Islet precursor cell (in vitro differentiated cells): ENCODE measurements at regions not wholly inside any gene's neighbourhood (a gene's known extent, or its start where the extent isn't known, plus 50 kb on each side); places are given as distances from the start of the nearest gene placed in this dataset.
"Not testable (repeated sequence)": the region's sequence is repeated elsewhere in the genome, so short reads cannot be mapped to it uniquely, and the experiment has no call there.

Experiments used
- DNase-seq: peaks from one replicate; pipeline ENCODE4 v3.0.0-alpha.2; 2018

DNA sequence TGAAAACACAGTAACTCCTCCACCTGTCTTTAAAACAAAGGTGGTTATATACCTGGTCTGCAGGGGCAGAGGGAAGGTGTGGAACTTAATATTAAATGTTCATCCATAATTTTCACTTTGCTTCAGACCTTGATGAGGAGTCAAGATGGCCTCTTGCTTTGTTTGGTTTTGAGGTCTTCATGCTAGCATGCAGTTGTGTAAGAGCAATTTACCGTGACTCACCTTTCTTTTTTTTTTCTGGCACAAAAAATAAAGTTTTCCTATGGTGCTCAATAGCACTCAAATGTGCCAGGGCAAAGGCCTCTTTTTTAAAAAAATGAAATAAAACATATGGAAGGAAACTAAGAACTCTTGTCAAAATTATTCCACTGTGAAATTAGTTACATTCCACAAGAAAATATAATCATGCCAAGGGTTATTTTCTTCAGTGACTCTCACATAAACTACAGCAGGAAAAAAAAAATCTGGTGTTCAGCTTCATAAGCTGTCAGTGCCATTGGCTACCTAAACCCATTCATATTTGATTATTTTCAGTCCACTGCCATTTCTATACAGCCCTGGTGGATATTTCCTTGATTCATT, 128.2 kb downstream of the SLC7A11 start:
- DNase-seq: no peak

DNA sequence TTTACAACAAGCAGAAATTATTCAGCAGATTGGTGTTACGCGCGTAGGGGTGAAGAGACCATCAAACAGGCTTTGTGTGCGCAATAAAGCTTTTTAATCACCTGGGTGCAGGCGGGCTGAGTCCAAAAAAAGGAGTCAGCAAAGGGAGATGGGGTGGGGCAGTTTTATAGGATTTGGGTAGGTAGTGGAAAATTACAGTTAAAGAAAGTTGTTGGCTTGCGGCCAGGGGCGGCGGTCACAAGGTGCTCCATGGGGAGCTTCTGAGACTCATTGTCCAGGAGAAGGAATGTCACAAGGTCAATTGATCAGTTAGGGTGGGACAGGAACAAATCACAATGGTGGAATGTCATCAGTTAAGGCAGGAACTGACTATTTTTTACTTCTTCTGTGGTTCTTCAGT, 129.3 kb downstream of the SLC7A11 start:
- DNase-seq: not testable (repeated sequence)

DNA sequence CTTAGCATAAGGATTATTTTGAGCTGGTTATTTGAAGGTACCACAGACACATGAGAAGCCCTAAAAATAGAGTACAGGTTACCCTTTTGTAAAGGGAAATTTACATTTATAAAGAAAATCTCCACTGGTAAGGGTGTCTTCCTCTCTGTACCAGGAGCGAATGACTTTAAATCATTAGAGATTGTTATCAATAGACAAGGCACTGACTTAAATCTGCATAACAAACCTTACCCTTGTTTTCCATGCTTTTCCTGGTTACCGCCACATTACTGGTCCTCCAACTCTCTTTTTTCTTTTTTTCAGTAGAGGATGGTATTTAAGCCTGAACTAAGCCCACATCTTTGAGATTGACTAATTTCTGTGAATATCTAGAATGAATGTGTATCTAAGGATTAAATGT, 129.8 kb downstream of the SLC7A11 start:
- DNase-seq: no peak

DNA sequence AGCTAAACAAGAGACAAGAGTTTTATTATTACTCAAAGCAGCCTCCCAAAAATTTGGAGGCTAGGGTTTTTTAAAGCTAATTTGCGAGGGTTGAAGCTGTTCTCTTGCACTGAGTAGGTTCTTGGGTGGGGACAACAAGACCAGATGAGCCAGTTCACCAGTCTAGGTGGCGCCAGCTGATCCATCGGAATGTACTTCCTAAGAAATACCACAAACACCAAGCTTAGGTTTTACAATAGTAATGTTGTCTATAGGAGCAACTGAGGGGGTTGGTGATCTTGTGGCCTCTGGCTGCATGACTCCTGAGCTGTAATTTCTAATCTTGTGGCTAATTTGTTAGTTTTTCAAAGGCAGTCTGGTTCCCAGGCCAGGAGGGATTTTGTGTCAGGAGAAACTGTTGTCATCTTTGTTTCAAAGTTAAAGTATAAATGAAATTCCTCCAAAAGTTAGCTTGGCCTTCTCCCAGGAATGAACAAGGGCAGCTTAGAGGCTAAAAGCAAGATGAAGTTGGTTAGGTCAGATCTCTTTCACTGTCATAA, 130.6 kb downstream of the SLC7A11 start:
- peak; percentile 95 for DNase-seq

DNA sequence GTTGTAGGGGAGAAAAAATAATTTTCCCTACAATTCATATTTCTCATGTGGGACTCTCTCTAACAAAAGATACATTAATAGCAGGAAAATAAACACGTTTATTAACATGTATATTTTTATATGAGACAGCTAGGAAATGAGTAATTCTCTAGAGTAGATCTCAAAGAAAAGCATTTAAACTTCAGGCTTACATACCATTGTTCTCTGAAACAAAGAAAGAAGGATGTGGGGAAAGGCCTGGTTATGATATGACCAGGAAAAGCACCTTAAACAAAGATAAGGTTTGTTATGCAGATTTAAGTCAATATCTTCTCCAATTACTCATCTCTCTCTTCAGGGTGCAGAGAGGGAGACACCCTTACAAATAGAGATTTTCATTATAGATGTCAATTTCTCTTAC, 131.3 kb downstream of the SLC7A11 start:
- DNase-seq: no peak

DNA sequence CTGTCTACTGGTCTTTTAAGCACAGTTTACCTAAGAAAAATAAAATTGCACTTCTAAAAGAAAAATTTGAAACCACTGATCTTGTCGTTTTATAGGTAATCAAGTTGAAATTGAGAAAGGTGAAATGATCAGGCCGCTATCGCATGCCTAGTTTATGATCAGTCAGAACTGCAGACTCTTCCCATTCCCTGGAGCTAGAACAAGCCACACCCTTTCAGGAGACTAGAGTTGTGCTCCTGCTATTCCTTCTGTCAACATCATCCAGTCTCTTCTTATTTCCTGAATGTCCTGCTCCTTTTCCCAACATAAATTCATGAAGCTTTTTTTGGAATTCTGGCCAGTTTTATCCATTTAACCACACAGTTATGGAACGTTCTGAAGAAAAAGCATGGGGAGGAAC, 135.1 kb downstream of the SLC7A11 start:
- DNase-seq: no peak

DNA sequence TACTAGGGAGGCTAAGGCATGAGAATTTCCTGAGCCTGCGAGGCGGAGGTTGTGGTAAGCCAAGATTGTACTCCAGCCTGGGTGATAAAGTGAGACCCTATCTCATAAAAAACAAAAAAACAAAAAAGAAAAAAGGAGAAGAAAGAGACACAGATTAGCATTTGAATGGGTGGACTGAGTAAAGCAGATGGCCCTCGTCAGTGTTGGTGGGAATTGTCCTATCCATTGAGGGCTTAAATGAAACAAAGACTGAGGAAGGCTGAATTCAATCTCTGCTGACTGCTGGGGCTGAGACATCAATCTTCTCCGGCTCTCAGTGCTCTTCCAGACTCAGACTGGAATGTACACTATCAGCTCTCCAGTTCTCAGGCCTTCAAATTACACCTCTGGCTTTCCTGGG, 136.8 kb downstream of the SLC7A11 start:
- DNase-seq: no peak

DNA sequence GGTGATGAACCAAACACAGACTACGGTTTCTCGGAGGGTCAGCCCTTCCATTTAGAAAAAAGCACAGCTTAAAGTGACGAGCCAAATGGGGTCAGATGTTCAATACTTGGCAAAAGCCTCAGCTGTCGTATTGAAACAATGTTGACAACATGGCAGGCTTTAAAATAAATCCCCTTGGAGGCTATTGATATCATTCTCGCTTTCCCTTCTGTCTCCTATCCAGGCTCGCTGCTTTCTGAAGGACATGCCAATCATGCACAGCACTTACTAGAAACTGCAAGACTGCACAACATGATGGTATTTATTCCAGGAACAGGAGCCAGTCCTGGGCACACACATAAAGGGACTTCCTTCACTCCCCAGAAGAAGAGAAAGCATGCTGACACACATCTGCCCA, 137.9 kb downstream of the SLC7A11 start:
- DNase-seq: no peak

DNA sequence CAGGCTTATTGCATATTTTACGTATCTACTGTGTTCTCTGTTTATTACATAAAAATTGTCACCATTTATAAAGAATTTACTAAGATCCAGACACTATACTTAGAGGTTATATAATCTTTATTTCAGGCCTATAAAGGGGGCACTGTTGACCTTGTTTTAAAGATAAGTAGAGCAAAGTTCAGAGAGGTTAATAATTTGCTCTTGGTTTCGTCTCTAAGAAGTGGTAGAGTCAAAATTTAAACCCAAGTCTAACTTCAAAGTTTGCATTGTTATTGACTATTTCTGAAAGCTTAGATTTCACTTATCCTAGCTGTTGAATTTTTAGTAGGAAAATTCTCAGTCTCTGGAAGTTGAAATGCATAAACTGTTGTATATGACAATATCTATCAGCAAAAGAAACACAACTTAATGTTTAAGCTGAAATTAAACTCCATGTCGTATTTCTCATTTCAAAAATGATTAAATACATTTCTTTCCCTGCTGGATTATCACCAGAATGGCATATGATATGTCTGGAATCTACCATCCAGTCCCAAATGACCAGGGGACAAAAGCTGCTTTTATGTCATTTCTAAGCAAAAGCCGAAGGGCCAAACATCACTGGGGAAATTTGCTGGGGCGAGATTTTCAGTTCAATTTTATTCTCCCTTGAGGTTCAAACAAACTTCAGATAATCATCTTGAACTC, 138.4 kb downstream of the SLC7A11 start:
- DNase-seq: no peak

DNA sequence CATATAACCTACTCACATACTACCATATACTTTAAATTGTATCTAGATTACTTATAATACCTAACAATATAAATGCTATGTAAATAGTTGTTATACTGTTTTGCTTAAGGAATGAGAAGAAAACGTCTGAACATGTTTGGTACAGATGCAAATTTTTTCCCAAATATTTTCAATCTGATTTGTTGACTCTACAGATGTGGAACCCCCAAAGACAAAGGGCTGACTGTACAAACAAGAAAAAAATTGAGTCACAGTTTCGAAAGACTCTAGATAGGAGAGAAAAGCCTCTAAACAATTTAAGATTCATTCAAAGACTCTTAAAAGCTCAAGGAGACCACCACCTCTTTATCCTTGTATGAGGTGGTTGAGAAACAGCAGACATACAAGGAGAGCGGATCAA, 142.8 kb downstream of the SLC7A11 start:
- DNase-seq: no peak

DNA sequence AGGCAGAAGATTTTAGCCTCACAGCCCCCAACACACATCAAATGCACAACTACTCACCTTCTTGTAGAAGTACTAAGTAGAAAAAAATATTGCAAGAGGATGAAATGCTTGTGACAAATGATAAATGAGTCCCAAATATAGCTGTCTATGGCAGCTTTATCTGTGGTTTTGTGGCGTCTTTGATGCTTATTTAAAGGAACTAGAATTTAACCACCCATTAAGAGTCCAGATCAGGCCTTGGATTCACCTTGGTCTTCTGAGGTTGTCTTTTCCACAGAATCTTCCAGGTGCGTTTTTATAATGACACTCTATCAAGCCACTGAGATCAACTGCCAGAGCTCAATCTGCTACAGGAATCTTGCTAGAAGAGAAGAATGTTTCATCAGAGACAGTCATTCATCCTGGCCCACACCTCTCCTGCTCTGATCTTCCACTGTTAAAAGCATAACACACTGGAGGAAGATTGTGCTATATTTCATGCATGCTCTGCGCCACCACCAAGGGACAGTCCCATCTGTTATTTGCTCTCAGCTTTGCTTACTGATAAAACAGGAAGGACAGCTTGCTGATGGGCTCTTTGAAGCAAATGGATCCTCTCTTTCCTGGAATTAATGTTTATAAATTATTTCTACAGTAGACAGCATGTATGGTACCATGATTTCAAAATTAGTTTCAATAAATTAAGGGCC, 144.1 kb downstream of the SLC7A11 start:
- DNase-seq: no peak

DNA sequence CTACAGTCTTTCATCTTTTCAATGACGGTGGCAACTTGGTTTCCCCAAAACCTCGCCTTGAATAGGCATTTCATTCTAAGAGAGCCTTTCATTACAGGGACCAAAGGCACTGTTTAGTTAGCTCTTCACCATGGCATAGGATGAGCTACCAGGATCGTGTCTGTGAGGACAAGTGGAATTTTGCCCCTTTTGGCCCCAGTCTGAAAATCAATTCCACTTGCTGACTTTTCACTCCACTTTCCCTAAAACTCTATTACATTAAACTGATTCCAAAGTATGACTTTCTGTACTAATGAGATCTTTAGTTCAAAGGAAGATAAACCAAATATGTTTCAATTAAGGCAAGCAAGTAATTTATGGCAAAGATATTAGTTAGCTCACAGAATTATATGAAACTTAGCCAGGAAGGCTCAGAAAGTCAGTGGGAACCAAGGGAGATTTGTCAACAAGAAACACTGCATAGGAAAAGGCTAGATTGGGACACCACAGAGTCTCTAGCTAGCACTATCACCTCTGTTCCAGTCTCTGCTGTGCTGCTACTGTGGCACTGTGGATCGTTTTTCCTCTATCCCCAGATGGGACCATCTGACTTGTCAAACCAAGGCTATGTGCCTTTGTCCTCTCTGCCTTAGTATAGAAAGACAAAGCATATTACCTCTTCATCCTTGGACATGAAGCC, 145.6 kb downstream of the SLC7A11 start:
- no peak for DNase-seq

DNA sequence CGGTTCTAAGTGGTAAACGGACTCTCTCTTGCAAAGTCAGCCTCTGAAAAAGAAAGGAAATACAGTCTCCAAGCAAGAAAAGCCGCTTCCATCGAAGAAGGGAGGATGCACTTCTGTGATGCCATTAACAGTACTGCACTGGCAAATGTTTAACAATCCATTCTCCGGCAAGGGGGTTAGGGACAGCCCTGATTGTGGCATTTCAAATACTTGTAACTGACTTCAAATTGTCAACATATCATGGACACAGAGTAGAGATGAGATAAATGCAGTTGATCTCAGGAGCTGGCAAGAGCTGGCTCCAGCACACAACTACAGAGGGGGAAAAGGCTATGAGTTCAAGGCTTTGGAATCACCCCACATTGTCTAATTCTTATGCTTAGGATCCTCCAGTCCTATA, 146.8 kb downstream of the SLC7A11 start:
- no peak for DNase-seq

DNA sequence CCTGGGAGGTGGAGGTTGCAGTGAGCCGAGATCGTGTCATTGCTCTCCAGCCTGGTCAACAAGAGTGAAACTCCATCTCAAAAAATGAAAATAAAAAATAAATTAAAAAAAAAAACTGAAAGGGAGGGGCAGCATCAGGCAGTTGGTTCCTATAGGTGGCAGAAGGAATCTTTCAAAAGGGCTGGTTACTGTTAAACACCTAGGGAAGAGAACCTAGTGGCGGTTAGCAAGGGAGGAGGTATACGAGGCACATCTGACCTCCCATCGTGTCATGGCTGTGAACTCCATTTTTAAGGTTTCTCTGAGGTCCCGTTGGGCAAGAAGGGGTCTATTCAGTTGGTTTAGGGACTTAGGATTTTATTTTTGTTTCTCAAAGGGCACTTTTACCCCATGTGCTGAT, 150.1 kb downstream of the SLC7A11 start:
- no peak for DNase-seq

DNA sequence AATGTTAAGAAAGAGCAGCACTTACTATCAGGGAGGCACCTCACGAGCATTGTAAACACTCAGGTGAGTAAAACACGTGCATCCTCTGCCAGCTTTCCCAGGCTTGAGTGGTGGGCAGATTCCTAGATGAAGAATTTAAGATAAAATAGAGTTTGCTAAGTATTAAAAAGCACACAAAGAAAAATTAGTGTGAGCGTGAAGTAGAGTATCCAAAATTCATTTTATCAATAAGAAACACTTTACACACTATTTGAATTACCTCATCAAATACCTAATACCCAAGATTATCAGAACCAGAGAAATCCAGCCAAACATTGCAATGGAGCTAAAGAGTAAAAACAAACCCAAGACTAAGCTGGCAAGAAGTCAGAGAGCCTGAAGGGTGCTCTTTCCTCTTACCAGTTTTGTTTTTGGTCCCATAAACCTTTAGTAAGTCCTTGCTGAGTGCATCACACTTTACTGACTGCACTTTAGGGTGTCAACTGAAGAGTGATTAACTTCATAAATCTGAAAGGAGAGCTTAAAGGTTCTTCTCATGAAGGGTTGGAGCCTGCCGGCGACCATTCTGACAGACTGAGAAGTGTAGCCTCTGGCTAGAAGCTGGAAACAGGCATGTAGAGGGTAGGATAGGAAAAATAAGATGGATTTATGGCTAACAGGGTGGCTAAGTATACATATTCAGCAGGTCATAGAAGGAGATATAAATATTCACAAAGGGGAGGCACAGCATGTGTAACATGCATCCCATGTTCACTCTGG, 151.1 kb downstream of the SLC7A11 start:
- DNase-seq: no peak

DNA sequence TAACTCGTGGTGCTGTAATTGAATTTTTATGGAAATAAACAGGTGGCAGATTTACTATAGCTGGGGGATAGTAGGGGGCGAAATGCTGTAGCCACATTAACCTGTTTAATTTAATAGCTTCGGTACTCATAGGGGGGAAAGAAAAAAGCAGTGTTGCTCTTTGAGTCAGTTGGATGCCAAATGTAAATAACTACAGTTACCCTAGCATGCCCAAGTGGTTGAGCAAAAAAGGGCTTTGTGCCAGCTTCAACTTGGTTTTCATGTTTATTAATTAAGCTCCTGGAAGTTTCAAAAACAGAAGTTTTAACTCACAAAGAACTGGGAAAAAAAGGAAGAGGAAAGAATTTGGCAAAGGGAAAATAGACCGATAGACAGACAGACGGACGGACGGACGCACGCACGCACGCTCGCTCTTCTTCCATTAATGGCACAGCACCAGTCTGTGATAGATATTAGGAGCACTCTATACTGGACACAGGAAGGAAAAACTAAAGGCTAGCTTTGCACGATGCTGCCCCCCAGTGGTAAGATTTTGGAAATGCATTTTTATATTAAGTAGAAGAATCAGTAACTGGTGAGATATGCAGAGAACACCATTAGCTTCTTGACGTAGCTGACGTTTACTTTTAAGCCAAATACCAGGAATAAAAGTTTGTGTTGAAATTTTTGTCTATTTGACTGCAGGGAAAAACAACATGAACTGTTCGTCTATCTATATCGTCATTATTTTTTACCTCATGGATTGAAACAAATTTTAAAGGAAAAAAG, 151.8 kb downstream of the SLC7A11 start:
- peak; percentile 72 for DNase-seq

DNA sequence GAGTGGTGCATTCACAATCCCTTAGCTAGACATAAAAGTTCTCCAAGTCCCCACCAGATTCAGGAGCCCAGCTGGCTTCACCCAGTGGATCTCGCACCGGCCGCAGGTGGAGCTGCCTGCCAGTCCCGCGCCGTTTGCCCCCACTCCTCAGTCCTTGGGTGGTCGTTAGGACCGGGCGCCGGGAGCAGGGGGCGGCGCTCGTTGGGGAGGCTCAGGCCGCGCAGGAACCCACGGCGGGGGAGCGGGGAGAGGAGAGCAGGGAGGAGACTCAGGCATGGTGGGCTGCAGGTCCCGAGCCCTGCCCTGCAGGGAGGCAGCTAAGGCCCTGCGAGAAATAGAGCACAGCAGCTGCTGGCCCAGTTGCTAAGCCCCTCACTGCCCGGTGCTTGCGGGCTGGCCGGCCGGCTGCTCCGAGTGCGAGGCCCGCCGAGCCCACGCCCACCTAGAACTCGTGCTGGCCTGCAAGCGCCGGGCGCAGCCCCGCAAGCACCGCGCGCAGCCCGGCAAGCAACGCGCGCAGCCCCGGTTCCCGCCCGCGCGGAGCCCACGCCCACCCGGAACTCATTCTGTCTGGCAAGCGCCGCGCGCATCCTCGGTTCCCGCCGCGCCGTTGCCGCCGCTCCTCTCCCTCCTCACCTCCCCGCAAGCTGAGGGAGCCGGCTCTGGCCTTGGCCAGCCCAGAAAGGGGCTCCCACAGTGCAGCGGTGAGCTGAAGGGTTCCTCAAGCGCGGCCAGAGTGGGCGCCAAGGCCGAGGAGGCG, 153.5 kb downstream of the SLC7A11 start:
- DNase-seq: no peak

DNA sequence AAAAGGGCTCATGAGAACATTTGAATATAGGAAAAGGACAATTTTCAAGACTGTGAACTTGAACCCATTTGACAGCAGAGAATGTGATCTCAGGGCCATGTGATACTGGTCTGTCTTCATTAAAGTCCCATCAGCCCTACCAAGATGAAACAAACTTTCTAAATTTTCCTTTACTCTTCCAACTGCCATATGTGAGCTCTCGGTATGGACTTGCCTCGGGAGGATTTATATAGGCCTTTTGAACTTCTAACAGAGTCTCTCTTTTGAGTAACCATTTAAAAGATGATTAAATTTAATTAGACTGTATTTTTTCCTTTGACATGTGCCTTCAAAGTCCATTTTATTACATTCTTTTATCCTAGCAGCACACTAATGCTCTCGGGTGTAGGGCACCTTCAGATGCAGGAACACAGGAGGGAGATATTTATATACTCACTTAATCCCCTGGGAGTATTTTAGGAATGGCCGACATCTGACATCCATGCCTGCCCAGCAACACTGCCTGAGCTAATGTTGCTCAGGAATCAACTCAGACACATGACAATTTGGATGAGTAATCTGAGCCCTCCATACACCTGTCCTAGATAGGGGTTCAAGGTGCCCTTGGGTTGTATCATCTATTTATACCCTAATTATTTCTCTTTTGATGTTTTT, 155.0 kb downstream of the SLC7A11 start:
- DNase-seq: no peak

DNA sequence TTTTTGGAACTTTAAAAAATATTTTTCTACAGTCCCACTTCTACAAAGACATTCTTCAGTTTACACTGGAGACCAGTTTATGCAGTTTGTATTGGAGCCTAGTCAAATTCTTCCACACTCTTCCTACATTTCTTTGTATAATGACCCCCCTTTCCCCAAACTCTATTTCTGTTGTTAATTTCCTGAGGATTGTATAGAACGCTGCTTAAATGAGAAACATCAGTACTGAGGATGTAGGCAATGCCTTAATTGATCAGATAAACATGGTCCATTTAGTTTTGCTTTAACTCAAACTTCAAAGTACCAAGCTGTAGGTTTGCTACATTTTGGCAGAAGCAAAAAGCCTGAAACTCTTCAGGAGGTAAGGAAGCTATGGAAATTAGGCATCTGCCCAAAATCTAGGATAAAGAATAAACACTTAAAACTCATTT, 155.5 kb downstream of the SLC7A11 start:
- no peak for DNase-seq

DNA sequence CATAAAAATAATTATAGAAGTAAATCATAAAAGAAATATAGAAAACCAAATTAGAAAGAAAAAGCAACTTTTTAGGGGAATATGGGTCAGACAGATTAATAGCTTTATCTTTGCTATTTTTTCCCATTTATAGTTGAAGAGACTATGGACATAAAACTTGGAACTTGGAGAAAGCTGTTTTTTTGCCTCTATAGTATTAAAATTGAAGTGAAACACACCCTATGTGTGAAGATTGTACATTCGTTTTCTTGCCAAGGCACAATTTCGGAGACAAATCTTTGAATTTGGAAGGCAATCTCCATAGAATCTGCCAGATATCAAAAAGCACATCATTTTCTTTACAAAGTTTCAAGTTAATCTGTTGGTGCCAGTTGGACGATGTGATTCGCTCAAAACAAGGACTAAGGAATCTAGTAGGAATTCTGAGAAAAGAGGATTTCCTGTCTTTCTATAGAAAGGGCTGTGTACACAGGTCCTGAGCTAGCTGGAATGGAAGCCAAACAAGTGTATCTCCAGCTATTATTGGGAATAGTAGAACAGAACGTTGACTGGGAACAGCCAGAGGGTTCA, 156.3 kb downstream of the SLC7A11 start:
- DNase-seq: no peak
